ENCODE measurements at regions not wholly inside any gene's neighbourhood (a gene's known extent, or its start where the extent isn't known, plus 50 kb on each side); places are given as distances from the start of the nearest gene placed in this dataset.

- intact Hi-C loops (cut with DNase I), result no loop called here
- H3K36me3 ChIP-seq, result no peaks in the 10 kb centered on the region
- no peaks in the 10 kb centered on the region for H3K9me3 ChIP-seq
- no peak overlapping the region for H3K4me3 ChIP-seq
- no peaks in the 10 kb centered on the region for H3K27me3 ChIP-seq
- DNase-seq (no peak), ATAC-seq (no peak), FAIRE-seq (no peak)
- no peak overlapping the region for H3K27ac ChIP-seq
- H3K4me1 ChIP-seq, result no peaks in the 10 kb centered on the region
- TF ChIP-seq, protein P1, sequence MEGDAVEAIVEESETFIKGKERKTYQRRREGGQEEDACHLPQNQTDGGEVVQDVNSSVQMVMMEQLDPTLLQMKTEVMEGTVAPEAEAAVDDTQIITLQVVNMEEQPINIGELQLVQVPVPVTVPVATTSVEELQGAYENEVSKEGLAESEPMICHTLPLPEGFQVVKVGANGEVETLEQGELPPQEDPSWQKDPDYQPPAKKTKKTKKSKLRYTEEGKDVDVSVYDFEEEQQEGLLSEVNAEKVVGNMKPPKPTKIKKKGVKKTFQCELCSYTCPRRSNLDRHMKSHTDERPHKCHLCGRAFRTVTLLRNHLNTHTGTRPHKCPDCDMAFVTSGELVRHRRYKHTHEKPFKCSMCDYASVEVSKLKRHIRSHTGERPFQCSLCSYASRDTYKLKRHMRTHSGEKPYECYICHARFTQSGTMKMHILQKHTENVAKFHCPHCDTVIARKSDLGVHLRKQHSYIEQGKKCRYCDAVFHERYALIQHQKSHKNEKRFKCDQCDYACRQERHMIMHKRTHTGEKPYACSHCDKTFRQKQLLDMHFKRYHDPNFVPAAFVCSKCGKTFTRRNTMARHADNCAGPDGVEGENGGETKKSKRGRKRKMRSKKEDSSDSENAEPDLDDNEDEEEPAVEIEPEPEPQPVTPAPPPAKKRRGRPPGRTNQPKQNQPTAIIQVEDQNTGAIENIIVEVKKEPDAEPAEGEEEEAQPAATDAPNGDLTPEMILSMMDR (IDR thresholded peaks at IDR 0.05), result no peak
Observed at GRCh38 chr13:90808838-90809237, 538.6 kb upstream of the MIR17HG start.

- Histone ChIP-seq H3K9me3 (no peaks in the 10 kb centered on the region), H3K4me3 (no peak overlapping the region), H3K4me1 (no peaks in the 10 kb centered on the region), H3K36me3 (no peaks in the 10 kb centered on the region), H3K27me3 (no peaks in the 10 kb centered on the region), H3K27ac (no peak overlapping the region)
- intact Hi-C loops (cut with DNase I), result no loop called here
- FAIRE-seq (no peak), DNase-seq (no peak), ATAC-seq (peak in 1 of 4 donors; percentile 39)
- TF ChIP-seq, protein P1 (IDR thresholded peaks at IDR 0.05), result no peak
- WGBS, 2 donors, result 45 to 71% methylated on average over 2 of the region's 2 CpGs
Observed at GRCh38 chr13:90824032-90824431, 523.5 kb upstream of the MIR17HG start.

DNA sequence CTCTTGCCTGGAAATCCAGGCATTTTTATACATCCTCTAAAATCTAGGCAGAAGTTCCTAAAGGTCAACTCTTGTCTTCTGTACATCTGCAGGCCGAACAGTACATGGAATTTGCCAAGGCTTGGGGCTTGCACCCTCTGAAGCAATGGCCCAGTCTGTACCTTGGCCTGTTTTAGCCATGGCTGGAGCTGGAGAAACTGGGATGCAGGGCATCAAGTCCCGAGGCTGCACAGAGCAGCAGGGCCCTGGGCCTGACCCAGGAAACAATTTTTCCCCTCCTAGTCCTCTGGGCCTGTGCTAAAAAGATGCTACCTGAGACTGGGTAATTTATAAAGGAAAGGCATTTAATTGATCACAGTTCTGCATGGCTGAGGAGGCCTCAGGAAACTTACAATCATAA is 520.8 kb upstream of the MIR17HG start:
- no peak for DNase-seq
- WGBS, 2 donors, result 76 to 94% methylated on average over 2 of the region's 2 CpGs
- TF ChIP-seq, protein P1 (IDR thresholded peaks at IDR 0.05), result no peak
- no peaks in the 10 kb centered on the region for H3K27me3 ChIP-seq
- H3K36me3 ChIP-seq, result no peaks in the 10 kb centered on the region
- no peak overlapping the region for H3K4me3 ChIP-seq
- H3K9me3 ChIP-seq, result no peaks in the 10 kb centered on the region
- no peak for ATAC-seq
- H3K27ac ChIP-seq, result no peak overlapping the region
- no peak for FAIRE-seq
- intact Hi-C loops (cut with DNase I), result no loop called here
- H3K4me1 ChIP-seq, result no peaks in the 10 kb centered on the region

- FAIRE-seq, result no peak
- intact Hi-C loops (cut with DNase I), result no loop called here
Observed at GRCh38 chr13:90830782-90831181, 516.7 kb upstream of the MIR17HG start.

DNA sequence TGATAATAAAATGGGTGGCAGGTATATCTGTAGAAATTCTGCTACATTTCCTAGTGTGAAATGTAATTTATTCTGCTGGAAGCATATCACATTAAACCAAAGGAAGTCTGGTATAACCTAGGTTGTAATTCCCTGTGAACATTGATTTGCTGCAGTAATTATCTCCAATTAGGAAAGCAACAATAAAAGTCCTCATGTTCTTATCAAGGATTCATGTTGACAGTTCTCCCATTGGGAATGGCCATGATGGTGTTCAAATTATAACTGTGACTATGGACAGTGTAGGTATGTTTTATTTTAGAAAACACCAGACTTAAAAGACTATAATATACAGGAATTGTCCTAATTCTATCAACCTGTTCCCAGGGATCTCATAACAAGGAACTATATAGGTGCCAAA is 513.5 kb upstream of the MIR17HG start:
- intact Hi-C loops (cut with DNase I), result no loop called here
- no peaks in the 10 kb centered on the region for H3K4me1 ChIP-seq
- TF ChIP-seq, protein P1 (IDR thresholded peaks at IDR 0.05), result no peak
- no peak for ATAC-seq
- FAIRE-seq, result no peak
- no peak overlapping the region for H3K4me3 ChIP-seq
- no peaks in the 10 kb centered on the region for H3K9me3 ChIP-seq
- no peaks in the 10 kb centered on the region for H3K36me3 ChIP-seq
- no peak overlapping the region for H3K27ac ChIP-seq
- no peak for DNase-seq
- H3K27me3 ChIP-seq, result no peaks in the 10 kb centered on the region

More at GRCh38 chr13:90830782-90831181, 516.7 kb upstream of the MIR17HG start:
- DNase-seq (no peak), ATAC-seq (no peak)
- H3K27ac ChIP-seq, result no peak overlapping the region
- H3K27me3 ChIP-seq, result no peaks in the 10 kb centered on the region
- H3K9me3 ChIP-seq, result no peaks in the 10 kb centered on the region
- no peaks in the 10 kb centered on the region for H3K4me1 ChIP-seq
- 59 to 73% methylated on average over 2 of the region's 2 CpGs for WGBS, 2 donors
- TF ChIP-seq, protein P1 (IDR thresholded peaks at IDR 0.05), result no peak
- no peaks in the 10 kb centered on the region for H3K36me3 ChIP-seq
- no peak overlapping the region for H3K4me3 ChIP-seq
